ENCODE measurements at regions not wholly inside any gene's neighbourhood (a gene's known extent, or its start where the extent isn't known, plus 50 kb on each side); places are given as distances from the start of the nearest gene placed in this dataset.
"Not testable (repeated sequence)": the region's sequence is repeated elsewhere in the genome, so short reads cannot be mapped to it uniquely, and the experiment has no call there.

GRCh38 chr4:26191353-26191752 is 129.5 kb upstream of the RBPJ start:
- H3K4me3 ChIP-seq (ENCODE audit: low read depth, low read length) = no peak overlapping the region
- DNase-seq (ENCODE audit: extremely low spot score) = no peak
- no peak overlapping the region for H3K27ac ChIP-seq (ENCODE audit: low read depth)
- WGBS = 85% methylated on average over 2 of the region's 2 CpGs
- no peaks in the 10 kb centered on the region for H3K36me3 ChIP-seq (ENCODE audit: insufficient read depth)
- H3K4me1 ChIP-seq (ENCODE audit: insufficient read depth) = no peaks in the 10 kb centered on the region

DNA sequence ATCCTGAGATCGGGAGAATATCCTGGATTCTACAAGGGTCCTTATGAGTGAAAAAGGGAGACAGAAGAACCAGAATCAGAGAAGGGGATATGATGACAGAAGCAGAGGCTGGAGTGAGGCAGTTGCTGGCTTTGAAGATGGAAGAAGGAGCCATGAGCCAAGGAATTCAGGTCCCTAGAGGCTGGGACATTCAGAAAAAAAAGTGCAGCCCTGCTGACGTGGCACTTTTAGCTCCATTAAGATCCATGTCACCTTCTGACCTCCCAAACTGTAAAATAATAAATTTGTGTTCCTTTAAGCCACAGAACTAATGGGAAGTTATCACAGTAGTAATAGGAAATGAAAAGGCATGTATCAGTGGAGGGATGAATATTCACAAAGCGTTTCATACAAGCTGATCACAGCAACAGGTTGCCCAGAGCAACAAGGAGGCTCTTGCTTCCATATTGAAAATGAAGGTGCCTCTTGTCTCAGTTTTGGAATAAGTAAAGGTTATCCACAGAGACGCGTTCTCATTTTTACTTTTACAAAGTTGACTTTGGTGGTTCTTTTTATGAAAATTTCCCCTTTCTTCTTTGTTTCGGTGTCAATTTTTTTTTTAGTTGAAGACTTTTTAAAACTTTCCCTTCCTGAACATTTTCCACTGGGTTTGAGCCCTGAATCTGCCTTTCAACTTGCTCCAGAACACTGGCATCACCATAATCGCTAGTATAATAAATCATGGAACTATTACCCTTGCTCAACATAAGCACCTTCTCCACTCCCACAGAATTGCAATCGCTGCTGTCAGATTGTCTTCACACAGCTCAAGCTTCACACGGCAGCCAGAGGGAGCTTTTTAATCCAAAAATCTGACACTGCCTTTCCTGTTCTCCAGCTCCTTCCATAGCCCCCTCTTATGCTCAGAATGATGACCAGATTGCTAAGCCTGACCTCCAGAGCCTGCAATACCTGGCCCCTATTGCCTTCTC is 127.6 kb upstream of the RBPJ start:
- DNase-seq (ENCODE audit: extremely low spot score) = no peak
- Histone ChIP-seq H3K36me3 (ENCODE audit: insufficient read depth) (no peaks in the 10 kb centered on the region), H3K4me3 (ENCODE audit: low read depth, low read length) (no peak overlapping the region), H3K27ac (ENCODE audit: low read depth) (no peak overlapping the region), H3K4me1 (ENCODE audit: insufficient read depth) (peaks cover 1% of the 10 kb centered on the region)
- 75% methylated on average over 9 of the region's 9 CpGs for WGBS

- peaks cover 1% of the 10 kb centered on the region for H3K4me1 ChIP-seq (ENCODE audit: insufficient read depth)
- whole genome bisulfite sequencing = 82% methylated on average over 3 of the region's 3 CpGs
These were observed 126.0 kb upstream of the RBPJ start for GRCh38 chr4:26194764-26195163.

DNA sequence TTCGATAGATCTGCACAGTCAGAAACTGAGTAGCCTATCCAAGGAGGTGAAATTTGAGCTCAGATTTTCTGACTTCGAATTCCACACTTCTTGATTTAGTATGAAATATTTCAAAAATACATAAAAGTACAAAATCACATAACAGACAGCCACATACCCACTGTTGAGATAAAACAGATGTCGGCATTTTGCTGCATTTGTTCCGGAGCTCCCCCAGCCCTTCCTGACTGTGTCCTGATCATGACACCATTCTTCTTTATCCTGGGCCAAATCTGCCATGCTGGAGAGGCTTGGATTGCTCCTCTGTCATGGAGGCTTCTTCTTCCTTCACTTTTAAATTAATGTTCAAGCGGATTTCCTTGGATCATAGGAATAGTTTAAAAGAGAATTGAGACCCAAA is 124.2 kb upstream of the RBPJ start:
- peaks cover 1% of the 10 kb centered on the region for H3K4me1 ChIP-seq (ENCODE audit: insufficient read depth)
- H3K36me3 ChIP-seq (ENCODE audit: insufficient read depth) = no peaks in the 10 kb centered on the region
- no peak overlapping the region for H3K27ac ChIP-seq (ENCODE audit: low read depth)
- 78% methylated on average over 5 of the region's 5 CpGs for WGBS
- no peak for DNase-seq (ENCODE audit: extremely low spot score)
- no peak overlapping the region for H3K4me3 ChIP-seq (ENCODE audit: low read depth, low read length)

More at GRCh38 chr4:26194764-26195163, 126.0 kb upstream of the RBPJ start:
- Histone ChIP-seq H3K27ac (ENCODE audit: low read depth) (no peak overlapping the region), H3K4me3 (ENCODE audit: low read depth, low read length) (no peak overlapping the region), H3K36me3 (ENCODE audit: insufficient read depth) (no peaks in the 10 kb centered on the region)
- no peak for DNase-seq (ENCODE audit: extremely low spot score)

GRCh38 chr4:26197018-26197779 is 123.6 kb upstream of the RBPJ start:
- H3K27ac ChIP-seq (ENCODE audit: low read depth) = no peak overlapping the region
- DNase-seq (ENCODE audit: extremely low spot score) = no peak

DNA sequence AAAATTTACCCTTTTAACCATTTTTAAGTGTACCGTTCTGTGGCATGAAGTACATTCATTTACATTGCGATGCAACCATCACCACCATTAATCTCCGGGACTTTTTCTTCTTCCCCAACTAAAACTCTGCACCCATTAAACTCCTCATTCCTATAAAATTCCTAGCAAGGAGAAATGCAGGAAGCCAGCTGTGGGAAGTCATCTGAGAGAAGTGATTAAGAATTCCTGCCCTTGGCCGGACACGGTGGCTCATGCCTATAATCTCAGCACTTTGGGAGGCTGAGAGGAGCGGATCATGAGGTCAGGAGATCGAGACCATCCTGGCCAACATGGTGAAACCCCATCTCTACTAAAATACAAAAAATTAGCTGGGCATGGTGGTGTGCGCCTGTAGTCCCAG is 121.9 kb upstream of the RBPJ start:
- WGBS = 63% methylated on average over 8 of the region's 8 CpGs

More at GRCh38 chr4:26197018-26197779, 123.6 kb upstream of the RBPJ start:
- peaks cover 1% of the 10 kb centered on the region for H3K4me1 ChIP-seq (ENCODE audit: insufficient read depth)
- no peaks in the 10 kb centered on the region for H3K36me3 ChIP-seq (ENCODE audit: insufficient read depth)
- WGBS = 76% methylated on average over 9 of the region's 9 CpGs
- H3K4me3 ChIP-seq (ENCODE audit: low read depth, low read length) = no peak overlapping the region

GRCh38 chr4:26199596-26199995 is 121.2 kb upstream of the RBPJ start:
- no peak overlapping the region for H3K27ac ChIP-seq (ENCODE audit: low read depth)
- no peak for DNase-seq (ENCODE audit: extremely low spot score)
- WGBS = 64% methylated on average over 5 of the region's 5 CpGs

More for the DNA sequence above, 121.9 kb upstream of the RBPJ start:
- not testable (repeated sequence) for H3K36me3 ChIP-seq (ENCODE audit: insufficient read depth); H3K27ac ChIP-seq (ENCODE audit: low read depth); H3K4me3 ChIP-seq (ENCODE audit: low read depth, low read length); DNase-seq (ENCODE audit: extremely low spot score); H3K4me1 ChIP-seq (ENCODE audit: insufficient read depth)

GRCh38 chr4:26201120-26201519 is 119.7 kb upstream of the RBPJ start:
- Histone ChIP-seq H3K36me3 (ENCODE audit: insufficient read depth) (no peaks in the 10 kb centered on the region), H3K27ac (ENCODE audit: low read depth) (no peak overlapping the region), H3K4me1 (ENCODE audit: insufficient read depth) (peaks cover 1% of the 10 kb centered on the region), H3K4me3 (ENCODE audit: low read depth, low read length) (no peak overlapping the region)
- no peak for DNase-seq (ENCODE audit: extremely low spot score)
- 88% methylated on average over 2 of the region's 2 CpGs for WGBS

More at GRCh38 chr4:26199596-26199995, 121.2 kb upstream of the RBPJ start:
- Histone ChIP-seq H3K4me3 (ENCODE audit: low read depth, low read length) (no peak overlapping the region), H3K36me3 (ENCODE audit: insufficient read depth) (no peaks in the 10 kb centered on the region), H3K4me1 (ENCODE audit: insufficient read depth) (peaks cover 1% of the 10 kb centered on the region)

- Histone ChIP-seq H3K27ac (ENCODE audit: low read depth) (no peak overlapping the region), H3K4me1 (ENCODE audit: insufficient read depth) (no peaks in the 10 kb centered on the region)
- WGBS = 85% methylated on average over 8 of the region's 8 CpGs
These were observed 116.5 kb upstream of the RBPJ start for GRCh38 chr4:26204249-26204825.

DNA sequence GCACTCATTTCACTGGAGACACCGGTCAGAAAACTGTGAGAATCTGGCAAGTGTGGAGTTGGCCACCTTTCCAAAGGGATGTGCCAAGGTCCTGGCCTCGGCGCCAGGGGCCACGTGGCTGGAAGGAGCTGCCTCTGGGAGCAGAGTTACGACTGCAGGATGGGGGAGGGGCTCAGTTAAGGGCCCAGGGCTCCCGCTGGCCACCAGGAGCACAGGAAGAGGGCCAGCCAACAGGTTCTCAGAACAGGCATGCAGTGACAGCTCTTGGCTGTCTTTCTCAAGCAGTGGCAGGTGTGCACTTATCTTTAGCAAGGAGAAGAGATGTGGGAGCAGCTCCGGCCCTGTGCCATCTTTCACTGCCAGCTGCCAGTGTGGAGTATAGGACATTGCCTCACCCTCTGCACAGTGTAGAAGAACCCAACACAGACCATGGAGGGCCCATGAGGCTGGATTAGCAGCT is 115.9 kb upstream of the RBPJ start:
- no peak overlapping the region for H3K27ac ChIP-seq (ENCODE audit: low read depth)

More at GRCh38 chr4:26204249-26204825, 116.5 kb upstream of the RBPJ start:
- no peaks in the 10 kb centered on the region for H3K36me3 ChIP-seq (ENCODE audit: insufficient read depth)
- DNase-seq (ENCODE audit: extremely low spot score) = no peak
- no peak overlapping the region for H3K4me3 ChIP-seq (ENCODE audit: low read depth, low read length)

GRCh38 chr4:26206339-26206738 is 114.5 kb upstream of the RBPJ start:
- no peak overlapping the region for H3K27ac ChIP-seq (ENCODE audit: low read depth)
- H3K4me1 ChIP-seq (ENCODE audit: insufficient read depth) = no peaks in the 10 kb centered on the region
- H3K36me3 ChIP-seq (ENCODE audit: insufficient read depth) = no peaks in the 10 kb centered on the region
- no peak overlapping the region for H3K4me3 ChIP-seq (ENCODE audit: low read depth, low read length)
- DNase-seq (ENCODE audit: extremely low spot score) = peak; percentile 77
- 20% methylated on average over 2 of the region's 2 CpGs for WGBS

More for the DNA sequence above, 115.9 kb upstream of the RBPJ start:
- Histone ChIP-seq H3K4me1 (ENCODE audit: insufficient read depth) (no peaks in the 10 kb centered on the region), H3K4me3 (ENCODE audit: low read depth, low read length) (no peak overlapping the region), H3K36me3 (ENCODE audit: insufficient read depth) (no peaks in the 10 kb centered on the region)
- no peak for DNase-seq (ENCODE audit: extremely low spot score)
- 40% methylated on average over 7 of the region's 7 CpGs for WGBS

DNA sequence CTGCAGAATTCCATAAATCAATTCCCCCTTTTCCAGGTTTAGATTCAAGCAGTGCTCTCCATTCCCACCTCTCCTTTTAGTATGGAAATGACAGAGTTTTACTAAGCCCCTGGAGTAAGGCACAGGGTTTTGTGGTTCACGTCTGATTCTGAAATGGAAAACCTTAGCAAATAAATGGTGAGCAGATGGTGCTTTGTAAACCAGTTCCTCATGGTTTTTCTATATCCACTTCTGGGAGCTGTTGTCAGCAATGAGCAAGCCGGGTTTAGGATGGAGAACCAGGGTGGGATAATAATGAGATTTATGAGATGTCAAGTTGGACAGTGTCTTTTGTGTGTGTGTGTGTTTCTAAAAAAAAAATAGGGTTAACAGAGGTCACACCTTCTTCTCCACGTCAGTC is 113.8 kb upstream of the RBPJ start:
- H3K27ac ChIP-seq (ENCODE audit: low read depth) = no peak overlapping the region
- H3K36me3 ChIP-seq (ENCODE audit: insufficient read depth) = no peaks in the 10 kb centered on the region
- H3K4me3 ChIP-seq (ENCODE audit: low read depth, low read length) = no peak overlapping the region
- DNase-seq (ENCODE audit: extremely low spot score) = no peak
- H3K4me1 ChIP-seq (ENCODE audit: insufficient read depth) = no peaks in the 10 kb centered on the region
- WGBS = 46% methylated on average over 3 of the region's 3 CpGs

DNA sequence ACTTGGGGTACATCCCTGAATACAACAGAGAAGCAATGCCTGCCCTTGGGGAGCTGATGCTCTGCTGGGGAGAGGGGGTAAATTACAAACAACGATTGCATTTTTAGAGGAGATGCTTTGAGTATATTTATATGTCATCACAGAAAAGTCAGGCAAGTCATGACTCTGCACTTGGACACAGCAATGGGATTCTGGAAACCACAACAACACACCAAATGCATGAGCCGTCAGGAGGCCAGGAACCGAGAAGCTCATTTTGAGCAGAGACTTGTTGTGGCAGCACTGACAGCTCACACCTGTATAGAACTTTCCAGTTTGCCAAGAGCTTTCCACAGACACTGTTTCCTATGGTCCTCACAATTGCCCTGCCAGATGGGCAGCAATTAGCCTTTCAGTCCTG is 113.2 kb upstream of the RBPJ start:
- 71% methylated on average over 3 of the region's 3 CpGs for WGBS
- no peak for DNase-seq (ENCODE audit: extremely low spot score)
- H3K4me3 ChIP-seq (ENCODE audit: low read depth, low read length) = no peak overlapping the region
- H3K27ac ChIP-seq (ENCODE audit: low read depth) = no peak overlapping the region
- no peaks in the 10 kb centered on the region for H3K4me1 ChIP-seq (ENCODE audit: insufficient read depth)
- H3K36me3 ChIP-seq (ENCODE audit: insufficient read depth) = no peaks in the 10 kb centered on the region

Data from urinary bladder (tissue), 3 donors.